ENCODE measurements at regions not wholly inside any gene's neighbourhood (a gene's known extent, or its start where the extent isn't known, plus 50 kb on each side); places are given as distances from the start of the nearest gene placed in this dataset.

DNA sequence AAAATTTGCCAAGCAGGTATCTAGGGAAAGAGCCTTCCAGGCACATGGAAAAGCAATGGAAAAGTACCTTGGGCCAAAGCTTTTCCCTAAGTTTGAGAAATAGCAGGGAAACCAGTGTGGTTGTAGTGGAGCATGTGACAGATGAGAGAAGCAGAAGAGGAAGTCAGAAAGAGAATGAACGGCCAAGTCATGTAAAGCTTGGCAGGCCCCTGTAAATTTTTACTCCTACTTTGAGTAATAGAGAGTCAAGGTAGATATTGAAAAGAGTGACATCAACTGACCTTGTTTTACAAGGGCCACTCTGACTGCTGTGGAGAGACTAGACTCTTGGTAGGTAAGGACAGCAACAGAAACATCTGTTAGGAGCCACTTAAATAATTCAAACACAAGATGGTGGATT lies 180.9 kb upstream of the PRMT6 start:
- TF ChIP-seq POLR2AphosphoS5 (IDR thresholded peaks at IDR 0.05; ENCODE audit: low read depth, low read length) (no peak), SPI1 (IDR thresholded peaks at IDR 0.05; ENCODE audit: low read depth, low read length) (peak; percentile 91), POLR2A (IDR thresholded peaks at IDR 0.05; ENCODE audit: low read depth, low read length) (no peak), TAF1 (IDR thresholded peaks at IDR 0.05; ENCODE audit: low read depth, low read length) (no peak), POU2F2 (IDR thresholded peaks at IDR 0.05; ENCODE audit: low read depth, low read length) (no peak)
